ENCODE measurements at regions not wholly inside any gene's neighbourhood (a gene's known extent, or its start where the extent isn't known, plus 50 kb on each side); places are given as distances from the start of the nearest gene placed in this dataset.

DNA sequence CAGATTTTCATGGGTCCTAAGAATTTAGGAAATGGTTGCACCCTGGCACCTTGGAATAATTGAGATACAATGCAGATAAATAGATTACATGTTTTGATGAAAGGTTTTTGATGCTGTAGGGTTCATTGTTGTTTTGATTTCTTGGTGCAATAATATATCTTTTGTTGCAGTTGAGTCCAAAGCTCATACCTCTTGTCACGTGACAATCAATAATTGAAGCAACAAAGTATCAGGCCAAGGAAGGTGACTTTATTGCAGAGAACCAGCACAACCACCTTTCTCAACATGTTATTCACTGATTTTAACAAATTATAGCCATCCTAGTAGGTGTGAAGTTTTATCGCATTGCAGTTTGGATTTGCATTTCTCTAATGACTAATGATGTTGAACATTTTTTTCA, 285.5 kb upstream of the SLCO3A1 start:
- Histone ChIP-seq H4K20me1 (no peaks in the 10 kb centered on the region), H3K4me3 (no peak overlapping the region), H3K9me3 (replicated peaks in 1 of 11) (0 out of 22 replicates have a peak, but pooled peaks cover 0 to 6% (median 0%) of the 10 kb centered on the region in 11 experiments), H3K9ac (no peak overlapping the region), H3K4me2 (no peak overlapping the region), H3K36me3 (no peaks in the 10 kb centered on the region), H3K27me3 (no peaks in the 10 kb centered on the region), H3K4me1 (peaks cover 0 to 8% (median 5%) of the 10 kb centered on the region in 10 experiments; a peak in 7 of 20 replicates), H3K27ac (no peak overlapping the region)
- no peak for TF ChIP-seq Cebpa-rat (IDR thresholded peaks at IDR 0.05)

DNA sequence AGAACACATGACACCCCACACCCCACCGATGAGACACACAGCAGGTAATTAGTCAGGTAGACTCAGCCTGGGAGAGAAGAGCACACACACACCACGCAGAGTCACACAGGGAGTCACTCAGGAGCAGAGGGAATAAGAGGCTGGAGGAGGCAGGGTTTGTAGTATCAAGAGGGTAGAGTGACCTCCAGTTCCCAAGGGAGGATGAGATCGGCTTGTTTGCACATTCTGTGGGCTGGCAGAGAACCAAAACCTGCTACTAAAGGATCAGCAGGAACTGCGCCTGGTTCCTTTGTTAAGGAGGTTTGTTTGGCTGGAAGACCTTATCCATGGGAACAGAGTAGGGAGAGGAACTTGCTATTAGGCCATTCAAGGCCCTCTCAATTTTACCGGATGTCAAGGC, 281.4 kb upstream of the SLCO3A1 start:
- peaks cover 0 to 8% (median 5%) of the 10 kb centered on the region in 10 experiments; a peak in 7 of 20 replicates for H3K4me1 ChIP-seq

DNA sequence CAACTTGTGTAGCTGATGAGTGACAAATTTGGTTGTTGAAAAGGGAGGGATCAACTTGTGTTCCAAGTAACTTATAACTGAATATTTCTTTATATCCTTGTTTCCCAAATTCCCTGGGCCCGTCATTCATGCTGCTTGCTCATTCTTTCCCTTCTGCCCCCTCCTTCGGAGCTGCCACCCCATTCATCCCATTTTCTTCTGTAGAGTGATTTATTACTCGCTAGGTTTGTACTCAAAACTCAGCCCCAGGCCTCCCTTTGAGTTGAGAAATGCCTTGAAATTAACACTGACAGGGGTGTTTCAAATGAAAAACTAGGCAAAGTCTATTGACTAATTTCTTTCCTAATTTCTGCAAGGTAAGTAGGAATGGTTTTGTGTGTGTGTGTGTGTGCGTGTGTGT, 277.4 kb upstream of the SLCO3A1 start:
- TF ChIP-seq Cebpa-rat (IDR thresholded peaks at IDR 0.05) = no peak
- Histone ChIP-seq H3K4me3 (no peak overlapping the region), H3K4me2 (no peak overlapping the region), H3K27ac (no peak overlapping the region), H3K36me3 (no peaks in the 10 kb centered on the region), H3K9me3 (replicated peaks in 1 of 11) (no peaks in the 10 kb centered on the region), H4K20me1 (no peaks in the 10 kb centered on the region), H3K9ac (no peak overlapping the region), H3K4me1 (peaks cover 0 to 8% (median 5%) of the 10 kb centered on the region in 10 experiments; a peak in 7 of 20 replicates), H3K27me3 (no peaks in the 10 kb centered on the region)

More for the DNA sequence above, 281.4 kb upstream of the SLCO3A1 start:
- H4K20me1 ChIP-seq = no peaks in the 10 kb centered on the region
- no peak overlapping the region for H3K27ac ChIP-seq
- no peak for TF ChIP-seq Cebpa-rat (IDR thresholded peaks at IDR 0.05)
- no peak overlapping the region for H3K9ac ChIP-seq
- H3K9me3 ChIP-seq (replicated peaks in 1 of 11) = 0 out of 22 replicates have a peak, but pooled peaks cover 0 to 6% (median 0%) of the 10 kb centered on the region in 11 experiments
- H3K4me2 ChIP-seq = peak overlapping the region in 5 of 11 experiments; percentile 13 to 41 (median 20); a peak in 6 of 22 replicates
- no peaks in the 10 kb centered on the region for H3K36me3 ChIP-seq
- no peaks in the 10 kb centered on the region for H3K27me3 ChIP-seq
- H3K4me3 ChIP-seq = no peak overlapping the region

DNA sequence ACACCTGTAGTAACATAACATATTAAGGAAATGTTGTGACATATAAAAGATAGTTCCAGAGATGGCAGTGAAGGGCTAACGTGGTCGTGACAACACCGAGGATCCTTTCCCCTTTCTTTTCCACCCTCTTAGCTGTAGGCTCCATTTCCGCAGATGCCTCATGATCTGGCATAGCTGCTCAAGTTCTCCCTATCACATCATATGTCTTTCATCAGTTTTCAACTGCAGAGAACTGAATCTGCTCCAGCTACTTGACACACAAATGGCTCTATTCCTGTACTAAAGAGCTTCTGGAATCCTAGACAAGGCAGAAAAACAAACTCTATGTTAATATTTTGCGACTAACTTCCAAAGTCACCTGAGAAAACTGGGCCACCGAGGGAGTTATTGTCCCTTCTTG, 275.0 kb upstream of the SLCO3A1 start:
- Histone ChIP-seq H3K9ac (no peak overlapping the region), H3K27ac (no peak overlapping the region), H3K4me3 (no peak overlapping the region), H3K9me3 (replicated peaks in 1 of 11) (no peaks in the 10 kb centered on the region), H3K4me1 (no peaks in the 10 kb centered on the region), H3K36me3 (no peaks in the 10 kb centered on the region), H4K20me1 (no peaks in the 10 kb centered on the region), H3K4me2 (no peak overlapping the region), H3K27me3 (no peaks in the 10 kb centered on the region)
- no peak for TF ChIP-seq Cebpa-rat (IDR thresholded peaks at IDR 0.05)

DNA sequence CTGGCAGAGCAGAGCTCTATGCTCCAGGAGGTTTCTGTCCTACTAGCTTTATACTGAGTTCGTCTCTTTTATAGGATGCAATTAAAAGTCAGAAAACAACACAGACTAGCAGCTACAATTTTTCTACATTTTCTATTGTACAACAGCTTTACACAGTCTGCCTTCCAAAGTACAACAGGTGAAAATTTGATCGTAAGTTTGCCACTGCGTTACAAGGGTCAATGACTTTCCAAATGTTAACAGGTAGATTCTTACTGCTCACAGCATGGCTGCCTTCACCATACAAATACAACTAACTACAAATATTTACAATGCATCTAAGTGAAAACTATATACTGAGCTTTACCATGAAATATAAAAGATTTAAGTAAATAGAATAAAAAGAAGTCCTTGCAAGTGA, 268.6 kb upstream of the SLCO3A1 start:
- H3K27ac ChIP-seq = no peak overlapping the region
- no peak overlapping the region for H3K4me2 ChIP-seq
- H3K4me1 ChIP-seq = no peaks in the 10 kb centered on the region
- no peak overlapping the region for H3K9ac ChIP-seq
- H4K20me1 ChIP-seq = no peaks in the 10 kb centered on the region
- no peaks in the 10 kb centered on the region for H3K27me3 ChIP-seq
- no peaks in the 10 kb centered on the region for H3K9me3 ChIP-seq (replicated peaks in 1 of 11)
- H3K36me3 ChIP-seq = no peaks in the 10 kb centered on the region
- TF ChIP-seq Cebpa-rat (IDR thresholded peaks at IDR 0.05) = no peak
- H3K4me3 ChIP-seq = no peak overlapping the region

DNA sequence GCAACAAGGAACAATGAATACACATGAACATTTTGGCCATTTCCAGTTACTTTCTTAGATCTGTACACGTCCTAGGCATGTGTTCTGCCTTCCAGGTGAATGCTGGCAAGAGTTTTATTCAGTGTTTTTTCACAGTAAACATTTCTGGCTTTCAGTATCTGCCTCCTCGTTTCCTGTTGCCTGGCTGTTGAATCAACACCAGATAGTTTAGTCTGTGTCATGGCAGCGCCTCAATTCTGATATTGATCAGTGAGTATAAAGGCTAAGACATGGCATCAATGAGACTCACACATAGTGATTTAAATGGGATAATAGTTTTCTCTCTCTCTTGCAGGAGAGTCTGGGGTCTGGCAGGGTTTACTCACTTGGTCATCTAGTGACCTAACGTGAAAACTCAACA, 266.9 kb upstream of the SLCO3A1 start:
- H3K4me3 ChIP-seq = no peak overlapping the region
- no peaks in the 10 kb centered on the region for H3K27me3 ChIP-seq
- H3K27ac ChIP-seq = no peak overlapping the region
- no peak overlapping the region for H3K9ac ChIP-seq
- no peaks in the 10 kb centered on the region for H3K9me3 ChIP-seq (replicated peaks in 1 of 11)
- H3K4me1 ChIP-seq = no peaks in the 10 kb centered on the region
- TF ChIP-seq Cebpa-rat (IDR thresholded peaks at IDR 0.05) = no peak
- no peaks in the 10 kb centered on the region for H3K36me3 ChIP-seq
- no peaks in the 10 kb centered on the region for H4K20me1 ChIP-seq
- H3K4me2 ChIP-seq = no peak overlapping the region

DNA sequence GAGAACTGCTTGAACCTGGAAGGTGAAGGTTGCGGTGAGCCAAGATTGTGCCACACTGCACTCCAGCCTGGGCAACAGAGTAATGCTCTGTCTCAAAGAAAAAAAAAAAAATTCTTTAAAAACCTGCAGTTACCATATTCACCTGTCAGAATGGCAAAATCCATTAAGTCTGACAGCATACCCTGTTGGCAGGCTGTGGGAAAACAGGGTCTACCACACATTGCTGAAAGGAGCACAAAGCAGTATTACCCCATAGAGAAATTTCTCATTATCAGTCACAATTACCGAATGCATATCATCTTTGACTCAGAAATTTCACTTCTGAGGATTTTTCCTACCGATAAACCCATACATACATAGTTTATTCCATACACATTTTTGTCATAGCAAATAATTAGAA, 264.1 kb upstream of the SLCO3A1 start:
- peaks cover 0 to 10% (median 0%) of the 10 kb centered on the region in 10 experiments; a peak in 5 of 20 replicates for H3K4me1 ChIP-seq
- no peak overlapping the region for H3K9ac ChIP-seq
- H3K4me2 ChIP-seq = no peak overlapping the region
- no peaks in the 10 kb centered on the region for H3K27me3 ChIP-seq
- H4K20me1 ChIP-seq = no peaks in the 10 kb centered on the region
- H3K4me3 ChIP-seq = no peak overlapping the region
- TF ChIP-seq Cebpa-rat (IDR thresholded peaks at IDR 0.05) = no peak
- no peaks in the 10 kb centered on the region for H3K36me3 ChIP-seq
- H3K9me3 ChIP-seq (replicated peaks in 1 of 11) = no peaks in the 10 kb centered on the region
- H3K27ac ChIP-seq = no peak overlapping the region

DNA sequence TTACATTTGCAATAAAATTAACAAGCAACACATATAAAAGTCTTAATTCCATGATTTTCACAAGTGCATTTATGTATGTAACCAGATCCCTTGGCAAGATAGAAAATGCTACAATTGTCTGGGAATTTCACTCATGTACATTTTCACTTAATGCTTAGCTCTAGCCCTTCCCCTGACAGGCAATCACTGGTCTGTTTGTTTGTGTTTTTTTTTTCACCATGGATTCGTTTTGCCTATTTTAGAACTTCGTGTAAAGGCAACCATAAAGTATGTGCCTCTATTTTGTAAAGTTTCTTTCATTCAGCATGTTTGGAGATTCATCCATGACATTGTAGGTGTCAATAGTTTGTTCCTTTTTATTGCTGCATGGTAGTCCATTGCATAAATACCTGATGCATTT, 260.9 kb upstream of the SLCO3A1 start:
- Histone ChIP-seq H3K9me3 (replicated peaks in 1 of 11) (no peaks in the 10 kb centered on the region), H3K9ac (no peak overlapping the region), H3K4me1 (peaks cover 0 to 10% (median 0%) of the 10 kb centered on the region in 10 experiments; a peak in 5 of 20 replicates), H3K27ac (peak overlapping the region in 1 of 11 experiments; percentile 8; a peak in 1 of 22 replicates), H3K4me3 (no peak overlapping the region), H3K4me2 (no peak overlapping the region), H3K27me3 (no peaks in the 10 kb centered on the region), H4K20me1 (no peaks in the 10 kb centered on the region), H3K36me3 (no peaks in the 10 kb centered on the region)
- no peak for TF ChIP-seq Cebpa-rat (IDR thresholded peaks at IDR 0.05)

DNA sequence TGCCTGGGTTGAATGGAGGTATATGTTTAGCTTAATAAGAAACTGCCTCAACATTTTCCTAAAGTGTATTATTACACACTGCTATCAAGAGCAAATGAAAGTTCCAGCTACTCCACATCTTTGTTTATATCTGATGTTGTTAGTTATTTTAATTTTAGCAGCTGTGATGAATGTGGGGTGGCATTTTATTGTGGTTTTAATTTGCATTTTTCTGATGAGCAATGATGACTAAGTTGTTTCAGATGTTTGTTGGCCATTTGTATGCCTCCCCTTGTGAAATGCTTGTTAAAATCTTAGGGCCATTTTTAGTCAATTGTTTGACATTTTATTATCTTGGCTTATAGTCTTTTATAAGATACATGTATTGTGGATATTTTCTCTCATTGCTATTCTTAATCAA, 260.4 kb upstream of the SLCO3A1 start:
- no peak for TF ChIP-seq Cebpa-rat (IDR thresholded peaks at IDR 0.05)
- no peaks in the 10 kb centered on the region for H3K9me3 ChIP-seq (replicated peaks in 1 of 11)
- H4K20me1 ChIP-seq = no peaks in the 10 kb centered on the region
- H3K27me3 ChIP-seq = no peaks in the 10 kb centered on the region
- H3K36me3 ChIP-seq = no peaks in the 10 kb centered on the region
- H3K4me2 ChIP-seq = peak overlapping the region in 4 of 11 experiments; percentile 1 to 25 (median 20); a peak in 3 of 22 replicates
- peaks cover 0 to 10% (median 0%) of the 10 kb centered on the region in 10 experiments; a peak in 5 of 20 replicates for H3K4me1 ChIP-seq
- H3K27ac ChIP-seq = peak overlapping the region in 1 of 11 experiments; percentile 8; a peak in 1 of 22 replicates
- H3K4me3 ChIP-seq = no peak overlapping the region
- H3K9ac ChIP-seq = no peak overlapping the region

DNA sequence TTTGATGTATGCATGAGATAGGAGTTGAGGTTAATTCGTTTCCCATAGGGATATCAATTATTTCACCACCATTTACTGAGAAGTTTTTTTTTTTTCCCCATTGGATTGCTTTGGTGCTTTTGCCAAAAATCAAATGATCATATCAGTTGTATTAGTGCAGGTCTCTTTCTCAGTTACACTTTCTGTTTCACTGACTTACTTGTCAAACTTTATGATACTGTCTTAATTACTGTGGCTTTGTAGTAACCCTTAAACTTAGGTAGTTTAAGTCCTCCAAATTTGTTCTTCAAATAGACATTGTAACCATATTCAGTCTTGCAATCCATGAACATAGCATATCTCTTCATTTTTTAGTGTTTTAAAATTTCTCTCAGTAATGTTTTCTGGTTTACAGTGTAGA, 259.9 kb upstream of the SLCO3A1 start:
- H3K9me3 ChIP-seq (replicated peaks in 1 of 11) = no peaks in the 10 kb centered on the region
- peak overlapping the region in 2 of 11 experiments; percentile 24 to 25; a peak in 3 of 22 replicates for H3K4me2 ChIP-seq
- no peak overlapping the region for H3K4me3 ChIP-seq

More for the DNA sequence above, 259.9 kb upstream of the SLCO3A1 start:
- Histone ChIP-seq H3K36me3 (no peaks in the 10 kb centered on the region), H3K4me1 (peaks cover 0 to 10% (median 0%) of the 10 kb centered on the region in 10 experiments; a peak in 5 of 20 replicates), H3K9ac (no peak overlapping the region), H3K27me3 (no peaks in the 10 kb centered on the region), H4K20me1 (no peaks in the 10 kb centered on the region), H3K27ac (peak overlapping the region in 1 of 11 experiments; percentile 8; a peak in 1 of 22 replicates)
- no peak for TF ChIP-seq Cebpa-rat (IDR thresholded peaks at IDR 0.05)
